ENCODE measurements at regions not wholly inside any gene's neighbourhood (a gene's known extent, or its start where the extent isn't known, plus 50 kb on each side); places are given as distances from the start of the nearest gene placed in this dataset.

DNA sequence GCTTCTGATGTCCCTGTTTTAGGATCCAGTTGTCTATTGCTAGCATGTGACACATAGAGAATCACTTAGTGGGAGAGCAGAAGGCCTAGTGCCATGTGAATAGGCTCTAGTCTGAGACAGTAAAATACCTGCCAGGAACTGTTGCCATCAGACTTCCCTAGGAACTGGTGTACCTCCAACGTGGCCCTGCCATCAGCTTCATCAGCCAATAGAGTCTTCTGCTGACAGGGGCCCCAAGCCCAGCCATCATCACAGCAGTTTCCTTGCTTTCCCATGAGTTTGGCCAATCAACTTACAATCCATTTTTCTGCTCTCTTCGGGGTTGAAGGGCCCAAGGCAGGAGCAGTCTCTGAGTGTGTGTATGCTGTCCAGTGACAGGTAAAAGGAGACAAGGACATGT lies 128.4 kb upstream of the ADRA1B start:
- intact Hi-C loops (cut with DNase I): no loop called here
- TF ChIP-seq, protein P1, sequence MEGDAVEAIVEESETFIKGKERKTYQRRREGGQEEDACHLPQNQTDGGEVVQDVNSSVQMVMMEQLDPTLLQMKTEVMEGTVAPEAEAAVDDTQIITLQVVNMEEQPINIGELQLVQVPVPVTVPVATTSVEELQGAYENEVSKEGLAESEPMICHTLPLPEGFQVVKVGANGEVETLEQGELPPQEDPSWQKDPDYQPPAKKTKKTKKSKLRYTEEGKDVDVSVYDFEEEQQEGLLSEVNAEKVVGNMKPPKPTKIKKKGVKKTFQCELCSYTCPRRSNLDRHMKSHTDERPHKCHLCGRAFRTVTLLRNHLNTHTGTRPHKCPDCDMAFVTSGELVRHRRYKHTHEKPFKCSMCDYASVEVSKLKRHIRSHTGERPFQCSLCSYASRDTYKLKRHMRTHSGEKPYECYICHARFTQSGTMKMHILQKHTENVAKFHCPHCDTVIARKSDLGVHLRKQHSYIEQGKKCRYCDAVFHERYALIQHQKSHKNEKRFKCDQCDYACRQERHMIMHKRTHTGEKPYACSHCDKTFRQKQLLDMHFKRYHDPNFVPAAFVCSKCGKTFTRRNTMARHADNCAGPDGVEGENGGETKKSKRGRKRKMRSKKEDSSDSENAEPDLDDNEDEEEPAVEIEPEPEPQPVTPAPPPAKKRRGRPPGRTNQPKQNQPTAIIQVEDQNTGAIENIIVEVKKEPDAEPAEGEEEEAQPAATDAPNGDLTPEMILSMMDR (IDR thresholded peaks at IDR 0.05): no peak
- H3K9me3 ChIP-seq: no peaks in the 10 kb centered on the region
- H3K27ac ChIP-seq: peak overlapping the region in 1 of 2 donors; percentile 19
- no peak overlapping the region for H3K4me3 ChIP-seq
- no peaks in the 10 kb centered on the region for H3K36me3 ChIP-seq
- H3K4me1 ChIP-seq: peaks cover 0 to 3% of the 10 kb centered on the region in 2 donors
- ATAC-seq: no peak
- no peaks in the 10 kb centered on the region for H3K27me3 ChIP-seq
- DNase-seq: no peak

DNA sequence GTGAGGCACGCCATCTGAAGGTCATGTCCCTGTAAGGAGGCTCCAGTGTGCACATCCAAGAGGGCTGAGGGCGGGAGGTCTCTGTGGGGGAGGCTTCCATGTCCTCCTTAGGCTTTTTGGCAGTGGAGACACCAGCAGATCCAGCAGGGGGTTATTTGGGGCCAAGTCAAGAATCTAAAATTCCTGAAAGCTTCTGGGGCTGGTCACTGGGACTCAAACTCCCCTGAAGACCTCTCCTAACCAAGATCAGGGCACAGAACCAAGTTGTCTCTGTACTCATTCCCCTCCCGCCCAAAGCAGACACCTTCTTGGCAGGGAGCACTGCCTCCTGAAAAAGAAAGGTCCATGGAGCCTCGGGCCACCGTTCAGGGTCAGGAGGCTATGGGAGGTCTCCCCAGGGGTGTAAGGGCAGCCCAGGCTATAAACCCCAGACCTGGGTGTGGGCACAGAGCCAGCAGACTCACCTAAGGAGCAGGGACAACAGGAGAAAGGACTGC lies 127.4 kb upstream of the ADRA1B start:
- Histone ChIP-seq H3K27ac (no peak overlapping the region), H3K36me3 (no peaks in the 10 kb centered on the region), H3K4me3 (no peak overlapping the region), H3K9me3 (no peaks in the 10 kb centered on the region), H3K27me3 (no peaks in the 10 kb centered on the region), H3K4me1 (peaks cover 0 to 3% of the 10 kb centered on the region in 2 donors)
- DNase-seq (no peak), ATAC-seq (no peak)
- intact Hi-C loops (cut with DNase I): no loop called here
- TF ChIP-seq, protein P1 (IDR thresholded peaks at IDR 0.05): no peak

DNA sequence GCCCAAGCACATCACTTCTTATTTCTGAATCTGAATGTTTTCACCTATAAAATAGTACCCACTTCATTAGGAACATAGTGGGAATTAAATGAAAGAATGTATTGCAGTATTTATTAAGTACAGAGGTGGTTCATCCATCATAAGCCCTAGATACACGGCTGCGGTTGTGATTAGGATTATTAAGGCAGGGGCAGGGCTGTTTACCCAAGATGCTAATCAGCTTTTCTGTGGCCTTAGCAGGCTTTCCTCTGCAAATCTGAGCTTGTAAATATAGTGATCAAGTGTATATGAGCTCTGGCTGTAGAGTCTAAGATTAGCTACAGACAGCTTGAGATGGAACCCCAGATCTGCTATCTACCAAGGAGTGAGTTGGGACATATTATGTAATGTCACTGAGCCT lies 124.1 kb upstream of the ADRA1B start:
- Histone ChIP-seq H3K27ac (no peak overlapping the region), H3K9me3 (no peaks in the 10 kb centered on the region), H3K36me3 (no peaks in the 10 kb centered on the region), H3K4me3 (no peak overlapping the region), H3K27me3 (no peaks in the 10 kb centered on the region), H3K4me1 (peaks cover 0 to 3% of the 10 kb centered on the region in 2 donors)
- TF ChIP-seq, protein P1 (IDR thresholded peaks at IDR 0.05): no peak
- DNase-seq (no peak), ATAC-seq (no peak)
- intact Hi-C loops (cut with DNase I): no loop called here

DNA sequence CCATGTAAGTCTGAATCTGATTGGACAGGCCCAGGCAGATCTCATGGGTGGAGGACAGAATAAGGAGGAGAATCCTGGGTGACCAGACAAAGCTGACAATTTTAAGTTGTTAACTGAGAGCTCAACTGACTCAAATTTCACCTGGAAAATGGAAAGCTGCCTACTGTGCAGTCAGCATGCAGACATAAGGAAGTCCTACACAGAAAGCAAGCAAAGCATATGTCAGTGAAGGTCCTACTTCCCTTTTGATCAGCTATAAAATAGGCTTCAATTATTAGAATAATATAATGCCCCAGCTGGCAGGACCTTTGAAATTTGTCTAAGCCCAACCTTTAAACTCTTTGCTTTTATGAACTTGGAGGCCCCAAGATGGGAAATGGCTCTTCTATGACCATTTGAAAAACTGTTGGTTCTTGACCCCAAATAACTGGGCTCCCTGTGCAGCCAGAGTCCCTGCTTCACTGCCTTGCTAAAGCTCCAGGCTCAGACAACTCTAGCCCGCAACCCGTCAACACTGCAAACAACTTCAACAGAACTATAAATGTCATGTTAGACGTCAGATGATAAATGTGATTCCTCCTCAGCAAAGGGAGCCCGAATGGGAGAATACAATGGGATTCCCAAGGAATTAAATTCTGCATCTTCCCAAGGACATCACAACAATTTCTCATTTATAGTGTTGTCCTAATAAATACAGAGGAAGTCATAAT lies 118.9 kb upstream of the ADRA1B start:
- DNase-seq: no peak
- H3K9me3 ChIP-seq: no peaks in the 10 kb centered on the region
- no peak overlapping the region for H3K4me3 ChIP-seq
- H3K36me3 ChIP-seq: no peaks in the 10 kb centered on the region
- H3K27me3 ChIP-seq: no peaks in the 10 kb centered on the region
- H3K27ac ChIP-seq: no peak overlapping the region
- intact Hi-C loops (cut with DNase I): no loop called here
- TF ChIP-seq, protein P1 (IDR thresholded peaks at IDR 0.05): no peak
- no peak for ATAC-seq
- no peaks in the 10 kb centered on the region for H3K4me1 ChIP-seq

DNA sequence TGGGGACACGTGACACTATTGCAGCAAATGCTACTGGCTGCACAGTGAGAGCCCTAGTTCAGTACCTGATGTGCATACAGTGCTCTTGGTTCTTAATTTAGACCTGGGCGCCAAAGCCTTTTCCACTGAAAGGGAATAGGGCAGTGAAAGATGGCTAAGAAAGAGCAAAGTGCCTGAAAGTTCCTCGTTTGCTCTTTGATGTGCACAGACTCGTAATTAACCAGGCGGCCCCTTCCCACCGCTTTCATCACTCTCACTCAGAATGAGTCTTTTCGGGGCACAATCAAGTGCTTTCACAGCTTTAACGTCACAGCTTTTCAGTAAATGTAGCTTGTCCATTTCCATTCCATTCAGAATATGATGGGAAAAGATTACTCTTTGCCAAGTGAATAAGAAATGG lies 116.6 kb upstream of the ADRA1B start:
- intact Hi-C loops (cut with DNase I): no loop called here
- TF ChIP-seq, protein P1 (IDR thresholded peaks at IDR 0.05): no peak
- H3K4me1 ChIP-seq: peaks cover 0 to 4% of the 10 kb centered on the region in 2 donors
- H3K4me3 ChIP-seq: no peak overlapping the region
- H3K9me3 ChIP-seq: no peaks in the 10 kb centered on the region
- DNase-seq (no peak), ATAC-seq (no peak)
- H3K27ac ChIP-seq: no peak overlapping the region
- H3K36me3 ChIP-seq: no peaks in the 10 kb centered on the region
- H3K27me3 ChIP-seq: no peaks in the 10 kb centered on the region
